ENCODE measurements at regions not wholly inside any gene's neighbourhood (a gene's known extent, or its start where the extent isn't known, plus 50 kb on each side); places are given as distances from the start of the nearest gene placed in this dataset.
A peak's percentile ranks its signal among the peaks of the same experiment; 100 is the strongest.

- peak overlapping the region; percentile 13 for H3K27ac Mint-ChIP-seq
- H3K4me3 Mint-ChIP-seq, result no peak overlapping the region
- H3K27me3 Mint-ChIP-seq (ENCODE audit: low read depth), result no peaks in the 10 kb centered on the region
- TF ChIP-seq, protein P1, sequence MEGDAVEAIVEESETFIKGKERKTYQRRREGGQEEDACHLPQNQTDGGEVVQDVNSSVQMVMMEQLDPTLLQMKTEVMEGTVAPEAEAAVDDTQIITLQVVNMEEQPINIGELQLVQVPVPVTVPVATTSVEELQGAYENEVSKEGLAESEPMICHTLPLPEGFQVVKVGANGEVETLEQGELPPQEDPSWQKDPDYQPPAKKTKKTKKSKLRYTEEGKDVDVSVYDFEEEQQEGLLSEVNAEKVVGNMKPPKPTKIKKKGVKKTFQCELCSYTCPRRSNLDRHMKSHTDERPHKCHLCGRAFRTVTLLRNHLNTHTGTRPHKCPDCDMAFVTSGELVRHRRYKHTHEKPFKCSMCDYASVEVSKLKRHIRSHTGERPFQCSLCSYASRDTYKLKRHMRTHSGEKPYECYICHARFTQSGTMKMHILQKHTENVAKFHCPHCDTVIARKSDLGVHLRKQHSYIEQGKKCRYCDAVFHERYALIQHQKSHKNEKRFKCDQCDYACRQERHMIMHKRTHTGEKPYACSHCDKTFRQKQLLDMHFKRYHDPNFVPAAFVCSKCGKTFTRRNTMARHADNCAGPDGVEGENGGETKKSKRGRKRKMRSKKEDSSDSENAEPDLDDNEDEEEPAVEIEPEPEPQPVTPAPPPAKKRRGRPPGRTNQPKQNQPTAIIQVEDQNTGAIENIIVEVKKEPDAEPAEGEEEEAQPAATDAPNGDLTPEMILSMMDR (IDR thresholded peaks at IDR 0.05; ENCODE audit: unreplicated experiment), result no peak
- DNase-seq (ENCODE audit: low spot score in 2 of 2, unreplicated experiment in 2 of 2), result no peak
- H3K9me3 Mint-ChIP-seq, result peaks cover 1% of the 10 kb centered on the region
- peaks cover under 1% of the 10 kb centered on the region for H3K36me3 Mint-ChIP-seq
- peaks cover 30% of the 10 kb centered on the region for H3K4me1 Mint-ChIP-seq
These were observed 996.7 kb upstream of the CHORDC1 start for GRCh38 chr11:91219535-91219934.

GRCh38 chr11:91209751-91210150, 986.9 kb upstream of the CHORDC1 start:
- TF ChIP-seq, protein P1 (IDR thresholded peaks at IDR 0.05; ENCODE audit: unreplicated experiment), result no peak
- no peak overlapping the region for H3K4me3 Mint-ChIP-seq
- no peaks in the 10 kb centered on the region for H3K27me3 Mint-ChIP-seq (ENCODE audit: low read depth)
- peaks cover 20% of the 10 kb centered on the region for H3K4me1 Mint-ChIP-seq
- H3K9me3 Mint-ChIP-seq, result peaks cover 9% of the 10 kb centered on the region
- no peak for DNase-seq (ENCODE audit: low spot score in 2 of 2, unreplicated experiment in 2 of 2)
- no peak overlapping the region for H3K27ac Mint-ChIP-seq
- no peaks in the 10 kb centered on the region for H3K36me3 Mint-ChIP-seq

GRCh38 chr11:91209306-91209705, 986.5 kb upstream of the CHORDC1 start:
- TF ChIP-seq, protein P1 (IDR thresholded peaks at IDR 0.05; ENCODE audit: unreplicated experiment), result no peak
- Mint-ChIP-seq H3K4me3 (no peak overlapping the region), H3K4me1 (peaks cover 20% of the 10 kb centered on the region), H3K27ac (peak overlapping the region; percentile 72), H3K27me3 (ENCODE audit: low read depth) (no peaks in the 10 kb centered on the region), H3K36me3 (no peaks in the 10 kb centered on the region), H3K9me3 (peaks cover 9% of the 10 kb centered on the region)
- no peak for DNase-seq (ENCODE audit: low spot score in 2 of 2, unreplicated experiment in 2 of 2)

- no peaks in the 10 kb centered on the region for H3K4me1 Mint-ChIP-seq
- no peak overlapping the region for H3K27ac Mint-ChIP-seq
- TF ChIP-seq, protein P1 (IDR thresholded peaks at IDR 0.05; ENCODE audit: unreplicated experiment), result no peak
- no peaks in the 10 kb centered on the region for H3K27me3 Mint-ChIP-seq (ENCODE audit: low read depth)
- no peak overlapping the region for H3K4me3 Mint-ChIP-seq
- peaks cover 2% of the 10 kb centered on the region for H3K36me3 Mint-ChIP-seq
- H3K9me3 Mint-ChIP-seq, result peaks cover 10% of the 10 kb centered on the region
- DNase-seq (ENCODE audit: low spot score in 2 of 2, unreplicated experiment in 2 of 2), result no peak
These were observed 977.0 kb upstream of the CHORDC1 start for GRCh38 chr11:91199866-91200265.

DNA sequence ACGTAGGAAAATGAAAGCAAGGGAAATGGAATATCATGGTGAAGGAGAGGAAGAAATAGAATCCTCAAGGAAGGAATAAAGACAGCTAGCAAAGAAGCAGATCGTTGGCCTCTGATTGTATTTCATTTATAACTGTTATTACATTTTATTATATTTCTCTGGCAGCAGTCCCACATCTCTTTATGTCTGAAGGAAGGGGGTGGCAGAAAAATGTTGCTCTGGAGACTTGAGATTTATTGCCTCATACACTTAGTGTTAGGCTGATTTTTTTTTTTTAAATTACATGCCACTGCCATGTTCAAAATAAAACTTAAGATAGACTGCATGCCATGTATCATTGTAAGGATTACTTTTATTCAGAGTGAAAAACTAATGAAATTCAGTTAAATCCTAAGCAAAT, 971.7 kb upstream of the CHORDC1 start:
- no peak for DNase-seq (ENCODE audit: low spot score in 2 of 2, unreplicated experiment in 2 of 2)
- Mint-ChIP-seq H3K36me3 (peaks cover 2% of the 10 kb centered on the region), H3K4me1 (peaks cover 7% of the 10 kb centered on the region), H3K9me3 (peaks cover 10% of the 10 kb centered on the region), H3K27ac (no peak overlapping the region), H3K27me3 (ENCODE audit: low read depth) (no peaks in the 10 kb centered on the region), H3K4me3 (no peak overlapping the region)
- TF ChIP-seq, protein P1 (IDR thresholded peaks at IDR 0.05; ENCODE audit: unreplicated experiment), result no peak

GRCh38 chr11:91188484-91188883, 965.6 kb upstream of the CHORDC1 start:
- Mint-ChIP-seq H3K27me3 (ENCODE audit: low read depth) (no peaks in the 10 kb centered on the region), H3K4me3 (no peak overlapping the region), H3K4me1 (peaks cover 22% of the 10 kb centered on the region), H3K36me3 (no peaks in the 10 kb centered on the region), H3K27ac (no peak overlapping the region), H3K9me3 (no peaks in the 10 kb centered on the region)
- no peak for DNase-seq (ENCODE audit: low spot score in 2 of 2, unreplicated experiment in 2 of 2)
- TF ChIP-seq, protein P1 (IDR thresholded peaks at IDR 0.05; ENCODE audit: unreplicated experiment), result no peak

Data from mesothelial cell of epicardium (in vitro differentiated cells).